HL-60 (cell line): ENCODE measurements at regions not wholly inside any gene's neighbourhood (a gene's known extent, or its start where the extent isn't known, plus 50 kb on each side); places are given as distances from the start of the nearest gene placed in this dataset.

Experiments
- DNase-seq, 2 experiments: peaks; one replicate each; pipeline ENCODE4 v3.0.0-alpha.2; 2010 to 2020; ENCODE audit warnings: low read depth in 1 of 2, low spot score in 1 of 2
- H3K27ac ChIP-seq: fragments of 250-450 bp; sonication (Bioruptor Pico); replicated peaks from 2 replicates; pipeline ENCODE4 v1.5.1; 2020; ENCODE audit warnings: mild to moderate bottlenecking, moderate library complexity
- H3K27me3 ChIP-seq: fragments of 250-450 bp; sonication (Bioruptor Pico); 2 replicates; pipeline ENCODE4 v1.5.1; 2021; ENCODE audit warnings: mild to moderate bottlenecking, moderate library complexity; ENCODE audit not compliant: insufficient read depth, poor library complexity, severe bottlenecking
- H3K4me3 ChIP-seq: replicated peaks from 2 replicates; pipeline ENCODE4 v1.5.1; 2011; ENCODE audit warnings: mild to moderate bottlenecking, control low read depth, low read length; ENCODE audit not compliant: insufficient read depth
- CTCF ChIP-seq: IDR thresholded peaks from one replicate; pipeline ENCODE4 v1.5.1; 2011; ENCODE audit warnings: low read length, control low read depth, inconsistent platforms; ENCODE audit not compliant: insufficient read depth
- GABPA ChIP-seq: IDR thresholded peaks from 2 replicates; pipeline ENCODE4 v1.6.1; 2012; ENCODE audit warnings: low read depth
- POLR2AphosphoS5 ChIP-seq: IDR thresholded peaks from 2 replicates; pipeline ENCODE4 v1.6.1; 2012; ENCODE audit warnings: low read depth
- REST ChIP-seq: IDR thresholded peaks from 2 replicates; pipeline ENCODE4 v1.6.1; 2012; ENCODE audit warnings: low read depth; ENCODE audit not compliant: insufficient replicate concordance
- SPI1 ChIP-seq: IDR thresholded peaks from 2 replicates; pipeline ENCODE4 v1.6.1; 2012; ENCODE audit warnings: low read depth, mild to moderate bottlenecking, borderline replicate concordance

GRCh38 chr12:67760586-67761275, 112.2 kb downstream of the DYRK2 start:
- no peak overlapping the region for H3K4me3 ChIP-seq
- no peaks in the 10 kb centered on the region for H3K27me3 ChIP-seq
- H3K27ac ChIP-seq, result no peak overlapping the region
- no peak for DNase-seq
- no peak for TF ChIP-seq REST
- no peak for TF ChIP-seq SPI1
- TF ChIP-seq POLR2AphosphoS5, result no peak
- no peak for TF ChIP-seq CTCF
- TF ChIP-seq GABPA, result no peak

- DNase-seq, result no peak
- H3K4me3 ChIP-seq, result no peak overlapping the region
- H3K27me3 ChIP-seq, result peaks cover 3% of the 10 kb centered on the region
- TF ChIP-seq SPI1 (no peak), REST (no peak), POLR2AphosphoS5 (no peak), GABPA (no peak), CTCF (no peak)
- no peak overlapping the region for H3K27ac ChIP-seq
Observed at GRCh38 chr12:67761566-67761965, 113.0 kb downstream of the DYRK2 start.

- TF ChIP-seq POLR2AphosphoS5 (no peak), GABPA (no peak), CTCF (no peak), SPI1 (no peak), REST (no peak)
- Histone ChIP-seq H3K27me3 (peaks cover 3% of the 10 kb centered on the region), H3K4me3 (no peak overlapping the region), H3K27ac (no peak overlapping the region)
- DNase-seq, result no peak
Observed at GRCh38 chr12:67764055-67764454, 115.5 kb downstream of the DYRK2 start.
